Sigmoid colon (tissue), 4 donors: ENCODE measurements at regions not wholly inside any gene's neighbourhood (a gene's known extent, or its start where the extent isn't known, plus 50 kb on each side); places are given as distances from the start of the nearest gene placed in this dataset.

Experiments used
- EP300 ChIP-seq, 4 donors: sonication (generic); formaldehyde crosslinking; IDR thresholded peaks; one replicate each; pipeline ENCODE4 v1.6.1; 2017; ENCODE audit warnings: antibody characterized with exemption in 4 of 4
- TF ChIP-seq, protein P1 (sequence below), 4 experiments: fragments of 450-650 bp in 3 of 4; fragments of 200-600 bp in 1 of 4; IDR thresholded peaks; one replicate each; pipeline ENCODE4 v1.5.1; 2016 to 2019; ENCODE audit warnings: antibody characterized with exemption in 4 of 4, mild to moderate bottlenecking in 3 of 4, moderate library complexity in 2 of 4

DNA sequence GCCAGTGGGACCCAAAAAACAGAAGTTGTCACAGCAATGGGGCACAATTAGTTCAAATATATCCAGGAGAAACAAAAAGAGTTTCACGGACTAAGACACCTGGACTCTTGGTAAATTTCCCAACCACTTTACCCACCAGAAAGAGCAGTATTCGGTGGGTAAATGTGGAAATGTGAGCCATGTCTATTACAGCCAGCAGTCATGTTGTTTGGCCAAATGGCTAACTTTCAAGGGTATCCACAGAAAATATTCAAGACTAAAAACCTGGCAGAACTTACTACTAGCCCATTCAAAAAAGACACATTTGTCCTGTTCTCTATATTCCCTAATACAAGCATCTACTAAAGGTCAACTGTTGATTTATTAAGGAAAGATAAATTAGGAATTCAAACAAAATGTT is 1296.0 kb upstream of the NXPH2 start:
- TF ChIP-seq, protein P1, sequence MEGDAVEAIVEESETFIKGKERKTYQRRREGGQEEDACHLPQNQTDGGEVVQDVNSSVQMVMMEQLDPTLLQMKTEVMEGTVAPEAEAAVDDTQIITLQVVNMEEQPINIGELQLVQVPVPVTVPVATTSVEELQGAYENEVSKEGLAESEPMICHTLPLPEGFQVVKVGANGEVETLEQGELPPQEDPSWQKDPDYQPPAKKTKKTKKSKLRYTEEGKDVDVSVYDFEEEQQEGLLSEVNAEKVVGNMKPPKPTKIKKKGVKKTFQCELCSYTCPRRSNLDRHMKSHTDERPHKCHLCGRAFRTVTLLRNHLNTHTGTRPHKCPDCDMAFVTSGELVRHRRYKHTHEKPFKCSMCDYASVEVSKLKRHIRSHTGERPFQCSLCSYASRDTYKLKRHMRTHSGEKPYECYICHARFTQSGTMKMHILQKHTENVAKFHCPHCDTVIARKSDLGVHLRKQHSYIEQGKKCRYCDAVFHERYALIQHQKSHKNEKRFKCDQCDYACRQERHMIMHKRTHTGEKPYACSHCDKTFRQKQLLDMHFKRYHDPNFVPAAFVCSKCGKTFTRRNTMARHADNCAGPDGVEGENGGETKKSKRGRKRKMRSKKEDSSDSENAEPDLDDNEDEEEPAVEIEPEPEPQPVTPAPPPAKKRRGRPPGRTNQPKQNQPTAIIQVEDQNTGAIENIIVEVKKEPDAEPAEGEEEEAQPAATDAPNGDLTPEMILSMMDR (IDR thresholded peaks at IDR 0.05) = no peak
- no peak for TF ChIP-seq EP300 (IDR thresholded peaks at IDR 0.05)
